ENCODE measurements at regions not wholly inside any gene's neighbourhood (a gene's known extent, or its start where the extent isn't known, plus 50 kb on each side); places are given as distances from the start of the nearest gene placed in this dataset.

GRCh38 chr4:17098996-17099395 is 200.6 kb upstream of the LDB2 start:
- no peak overlapping the region for H3K27ac ChIP-seq
- no peak overlapping the region for H3K4me2 ChIP-seq
- no peak for TF ChIP-seq EZH2 (IDR thresholded peaks at IDR 0.05)
- TF ChIP-seq CTCF (IDR thresholded peaks at IDR 0.05) = no peak
- no peak for TF ChIP-seq EZH2phosphoT487 (IDR thresholded peaks at IDR 0.05)
- Mint-ChIP-seq H3K27ac (no peak overlapping the region), H3K4me1 (peaks cover 12% of the 10 kb centered on the region), H3K36me3 (no peaks in the 10 kb centered on the region), H3K9me3 (no peaks in the 10 kb centered on the region), H3K4me3 (no peak overlapping the region), H3K27me3 (ENCODE audit: insufficient read depth, low read depth) (peaks cover 2% of the 10 kb centered on the region)
- H4K20me1 ChIP-seq (ENCODE audit: low read depth) = no peaks in the 10 kb centered on the region
- no peaks in the 10 kb centered on the region for H3F3A ChIP-seq (ENCODE audit: low read depth)
- no peaks in the 10 kb centered on the region for H3K4me1 ChIP-seq
- no peaks in the 10 kb centered on the region for H3K36me3 ChIP-seq
- no peaks in the 10 kb centered on the region for H3K27me3 ChIP-seq
- no peak for DNase-seq (ENCODE audit: low spot score)
- H3K4me3 ChIP-seq = no peak overlapping the region
- no peak overlapping the region for H3K9ac ChIP-seq
- H3K9me3 ChIP-seq (ENCODE audit: low read depth) = no peaks in the 10 kb centered on the region
- H2AFZ ChIP-seq (replicated peaks) = no peak overlapping the region
- H3K79me2 ChIP-seq (ENCODE audit: low read depth) = no peaks in the 10 kb centered on the region

GRCh38 chr4:17098401-17098800 is 200.0 kb upstream of the LDB2 start:
- TF ChIP-seq EZH2 (IDR thresholded peaks at IDR 0.05) (no peak), CTCF (IDR thresholded peaks at IDR 0.05) (no peak), EZH2phosphoT487 (IDR thresholded peaks at IDR 0.05) (no peak)
- no peaks in the 10 kb centered on the region for H3K36me3 ChIP-seq
- no peak overlapping the region for H3K27ac Mint-ChIP-seq
- H4K20me1 ChIP-seq (ENCODE audit: low read depth) = no peaks in the 10 kb centered on the region
- no peaks in the 10 kb centered on the region for H3K36me3 Mint-ChIP-seq
- H3K9ac ChIP-seq = no peak overlapping the region
- H3K27ac ChIP-seq = no peak overlapping the region
- H3K4me1 Mint-ChIP-seq = peaks cover 13% of the 10 kb centered on the region
- H3K27me3 ChIP-seq = no peaks in the 10 kb centered on the region
- no peaks in the 10 kb centered on the region for H3F3A ChIP-seq (ENCODE audit: low read depth)
- H3K4me3 ChIP-seq = no peak overlapping the region
- no peaks in the 10 kb centered on the region for H3K79me2 ChIP-seq (ENCODE audit: low read depth)
- no peak overlapping the region for H3K4me3 Mint-ChIP-seq
- H3K9me3 ChIP-seq (ENCODE audit: low read depth) = no peaks in the 10 kb centered on the region
- H3K4me2 ChIP-seq = no peak overlapping the region
- no peak for DNase-seq (ENCODE audit: low spot score)
- H3K4me1 ChIP-seq = no peaks in the 10 kb centered on the region
- no peak overlapping the region for H2AFZ ChIP-seq (replicated peaks)
- no peaks in the 10 kb centered on the region for H3K9me3 Mint-ChIP-seq
- peaks cover 4% of the 10 kb centered on the region for H3K27me3 Mint-ChIP-seq (ENCODE audit: insufficient read depth, low read depth)

GRCh38 chr4:17097362-17097761 is 198.9 kb upstream of the LDB2 start:
- DNase-seq (ENCODE audit: low spot score) = no peak
- no peak for TF ChIP-seq CTCF (IDR thresholded peaks at IDR 0.05)
- TF ChIP-seq EZH2phosphoT487 (IDR thresholded peaks at IDR 0.05) = no peak
- TF ChIP-seq EZH2 (IDR thresholded peaks at IDR 0.05) = no peak

More at GRCh38 chr4:17097362-17097761, 198.9 kb upstream of the LDB2 start:
- no peaks in the 10 kb centered on the region for H4K20me1 ChIP-seq (ENCODE audit: low read depth)
- H3K4me3 ChIP-seq = no peak overlapping the region
- H3K27me3 ChIP-seq = no peaks in the 10 kb centered on the region
- Mint-ChIP-seq H3K4me1 (peaks cover 13% of the 10 kb centered on the region), H3K27ac (no peak overlapping the region), H3K9me3 (no peaks in the 10 kb centered on the region), H3K36me3 (no peaks in the 10 kb centered on the region), H3K27me3 (ENCODE audit: insufficient read depth, low read depth) (peaks cover 8% of the 10 kb centered on the region), H3K4me3 (no peak overlapping the region)
- no peak overlapping the region for H3K27ac ChIP-seq
- H3K4me2 ChIP-seq = no peak overlapping the region
- no peak overlapping the region for H3K9ac ChIP-seq
- H3K4me1 ChIP-seq = no peaks in the 10 kb centered on the region
- H2AFZ ChIP-seq (replicated peaks) = no peak overlapping the region
- no peaks in the 10 kb centered on the region for H3K9me3 ChIP-seq (ENCODE audit: low read depth)
- no peaks in the 10 kb centered on the region for H3K36me3 ChIP-seq
- no peaks in the 10 kb centered on the region for H3F3A ChIP-seq (ENCODE audit: low read depth)
- H3K79me2 ChIP-seq (ENCODE audit: low read depth) = no peaks in the 10 kb centered on the region

All from neural progenitor cell (in vitro differentiated cells).